ENCODE measurements at regions not wholly inside any gene's neighbourhood (a gene's known extent, or its start where the extent isn't known, plus 50 kb on each side); places are given as distances from the start of the nearest gene placed in this dataset.

DNA sequence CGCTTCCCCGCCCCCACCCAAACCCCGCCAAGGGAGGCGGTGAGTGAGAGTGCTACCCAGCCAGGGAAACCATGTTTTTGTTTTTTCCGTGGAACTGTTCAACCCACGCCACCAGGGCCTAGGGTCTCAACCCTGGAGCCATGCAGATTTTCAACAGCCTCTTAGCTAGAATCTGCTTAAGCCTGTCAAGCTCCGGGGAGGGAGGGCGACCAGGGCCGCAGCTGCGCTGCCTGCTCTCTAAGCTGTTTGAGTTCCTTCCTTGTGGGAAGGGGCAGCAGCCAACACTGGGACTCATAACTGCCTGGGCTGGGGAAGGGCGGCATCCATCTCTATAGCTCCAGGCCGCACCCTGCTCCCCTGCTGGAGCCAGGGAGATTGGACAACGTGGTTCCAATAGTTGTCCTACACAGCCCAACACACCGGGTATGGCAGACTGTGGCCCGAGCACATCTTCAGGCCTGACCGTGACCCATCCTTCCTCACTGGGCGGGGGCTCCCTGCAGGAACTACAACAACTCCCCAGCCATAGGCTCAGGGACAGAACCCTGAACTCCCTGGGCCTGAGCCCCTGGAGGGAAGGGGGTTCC, 1065.7 kb upstream of the MANEA start:
- TF ChIP-seq, protein P1, sequence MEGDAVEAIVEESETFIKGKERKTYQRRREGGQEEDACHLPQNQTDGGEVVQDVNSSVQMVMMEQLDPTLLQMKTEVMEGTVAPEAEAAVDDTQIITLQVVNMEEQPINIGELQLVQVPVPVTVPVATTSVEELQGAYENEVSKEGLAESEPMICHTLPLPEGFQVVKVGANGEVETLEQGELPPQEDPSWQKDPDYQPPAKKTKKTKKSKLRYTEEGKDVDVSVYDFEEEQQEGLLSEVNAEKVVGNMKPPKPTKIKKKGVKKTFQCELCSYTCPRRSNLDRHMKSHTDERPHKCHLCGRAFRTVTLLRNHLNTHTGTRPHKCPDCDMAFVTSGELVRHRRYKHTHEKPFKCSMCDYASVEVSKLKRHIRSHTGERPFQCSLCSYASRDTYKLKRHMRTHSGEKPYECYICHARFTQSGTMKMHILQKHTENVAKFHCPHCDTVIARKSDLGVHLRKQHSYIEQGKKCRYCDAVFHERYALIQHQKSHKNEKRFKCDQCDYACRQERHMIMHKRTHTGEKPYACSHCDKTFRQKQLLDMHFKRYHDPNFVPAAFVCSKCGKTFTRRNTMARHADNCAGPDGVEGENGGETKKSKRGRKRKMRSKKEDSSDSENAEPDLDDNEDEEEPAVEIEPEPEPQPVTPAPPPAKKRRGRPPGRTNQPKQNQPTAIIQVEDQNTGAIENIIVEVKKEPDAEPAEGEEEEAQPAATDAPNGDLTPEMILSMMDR (IDR thresholded peaks at IDR 0.05) = no peak
- no peak for TF ChIP-seq POLR2A (IDR thresholded peaks at IDR 0.05)

All from right lobe of liver (tissue), 4 donors.